T-helper 1 cell treated with Interleukin-12 subunit alpha and Interleukin-12 subunit beta and Interleukin-4 antibody, amounts not matched to agents 30 ng/mL and 1 ng/mL, for 36 hours (primary cell): ENCODE measurements at regions not wholly inside any gene's neighbourhood (a gene's known extent, or its start where the extent isn't known, plus 50 kb on each side); places are given as distances from the start of the nearest gene placed in this dataset.

Experiments used
- intact Hi-C: fragments of 100-400 bp; cut with micrococcal nuclease; formaldehyde crosslinking; loops from one replicate; pipeline ENCODE4 v1.15.1; 2024

- intact Hi-C loops = no loop called here
Observed at GRCh38 chr20:50258790-50259483, 68.3 kb downstream of the CEBPB start.

- intact Hi-C loops = no loop called here
Observed at GRCh38 chr20:50259705-50260478, 69.3 kb downstream of the CEBPB start.

DNA sequence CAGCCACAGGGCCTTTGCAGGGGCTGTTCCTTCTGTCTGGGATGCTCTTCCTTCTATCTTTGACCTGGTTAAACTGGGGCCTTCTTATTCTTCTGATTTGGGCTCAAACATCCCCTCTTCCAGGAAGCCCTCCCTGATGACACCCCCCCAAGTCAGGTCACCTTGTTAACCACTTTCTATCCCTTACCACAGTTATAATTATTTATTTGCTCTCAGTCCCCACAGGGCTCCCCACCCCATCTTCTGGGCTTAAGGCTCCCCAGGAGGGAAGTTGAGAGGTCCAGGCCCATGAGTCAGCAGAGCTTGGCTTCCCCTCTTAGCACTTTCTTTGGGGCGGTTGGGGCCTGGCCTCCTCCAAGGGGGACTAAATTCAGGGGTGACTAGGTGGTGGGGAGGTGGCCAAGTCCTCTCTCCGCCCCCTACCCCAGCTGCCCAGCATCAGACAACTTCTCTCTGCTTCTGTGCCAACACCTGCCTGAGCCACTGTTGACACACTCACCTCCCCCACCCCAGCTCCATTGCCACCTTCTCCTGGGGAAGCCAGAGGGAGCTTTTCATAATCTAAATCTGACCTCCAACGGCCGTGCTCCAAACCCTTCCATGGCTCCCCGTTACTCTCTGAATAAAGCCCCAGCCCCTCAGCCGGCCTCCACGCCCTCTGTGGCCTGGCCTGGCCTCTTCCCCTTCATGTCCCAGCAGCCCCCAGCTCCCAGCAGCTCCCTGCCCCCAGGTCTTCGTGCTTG, 70.0 kb downstream of the CEBPB start:
- intact Hi-C loops = no loop called here

DNA sequence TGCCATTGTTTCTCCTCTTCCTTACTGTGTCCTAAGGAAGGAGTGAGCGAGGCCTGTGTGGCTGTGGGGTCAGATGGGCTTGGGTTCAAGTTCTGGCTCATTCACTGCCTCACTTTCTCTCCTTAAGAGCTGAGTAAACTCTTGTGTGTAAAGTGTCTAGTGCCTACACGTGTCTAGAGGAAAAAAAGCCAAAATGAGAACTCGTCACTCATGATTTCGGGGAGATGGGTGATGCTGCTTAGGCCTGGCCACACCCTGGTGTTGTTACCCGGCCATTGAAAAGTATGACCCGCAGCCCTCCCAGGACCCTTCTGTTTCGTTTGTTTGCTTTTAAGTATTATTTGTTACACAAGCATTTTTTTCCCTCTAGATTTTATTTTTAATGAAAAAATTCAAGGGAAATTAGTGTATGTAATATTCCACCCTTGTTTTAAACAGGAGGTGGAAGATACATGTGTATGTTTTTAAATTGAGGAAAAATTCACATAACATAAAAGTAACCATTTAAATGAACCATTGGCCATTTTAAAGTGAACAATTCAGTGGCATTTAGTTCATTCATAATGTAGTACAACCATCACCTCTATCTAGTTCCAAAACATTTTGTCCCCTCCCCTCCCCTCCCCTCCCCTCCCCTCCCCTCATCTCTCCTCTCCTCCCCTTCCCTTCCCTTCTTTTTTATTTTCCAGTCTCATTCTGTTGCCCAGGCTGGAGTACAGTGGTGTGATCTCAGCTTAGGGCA, 71.0 kb downstream of the CEBPB start:
- intact Hi-C loops = no loop called here

DNA sequence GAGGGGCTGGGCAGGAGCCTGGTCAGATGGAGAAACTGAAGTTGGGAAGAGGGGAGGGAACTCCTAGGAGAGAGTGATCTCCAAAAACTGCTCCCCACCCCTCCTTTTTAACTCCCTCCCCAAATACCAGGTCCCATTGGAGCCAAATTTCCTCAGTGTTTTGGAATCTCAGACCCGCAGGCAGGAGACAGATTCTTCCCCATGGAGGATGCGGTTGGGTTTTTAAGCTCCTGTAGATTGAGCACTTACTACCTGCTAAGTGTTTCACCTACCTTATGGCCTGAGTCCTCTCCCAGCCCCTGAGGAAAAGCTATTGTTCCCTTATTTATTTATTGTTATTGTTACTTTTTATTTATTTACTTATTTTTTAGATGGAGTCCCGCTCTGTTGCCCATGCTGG, 73.2 kb downstream of the CEBPB start:
- intact Hi-C loops = no loop called here

DNA sequence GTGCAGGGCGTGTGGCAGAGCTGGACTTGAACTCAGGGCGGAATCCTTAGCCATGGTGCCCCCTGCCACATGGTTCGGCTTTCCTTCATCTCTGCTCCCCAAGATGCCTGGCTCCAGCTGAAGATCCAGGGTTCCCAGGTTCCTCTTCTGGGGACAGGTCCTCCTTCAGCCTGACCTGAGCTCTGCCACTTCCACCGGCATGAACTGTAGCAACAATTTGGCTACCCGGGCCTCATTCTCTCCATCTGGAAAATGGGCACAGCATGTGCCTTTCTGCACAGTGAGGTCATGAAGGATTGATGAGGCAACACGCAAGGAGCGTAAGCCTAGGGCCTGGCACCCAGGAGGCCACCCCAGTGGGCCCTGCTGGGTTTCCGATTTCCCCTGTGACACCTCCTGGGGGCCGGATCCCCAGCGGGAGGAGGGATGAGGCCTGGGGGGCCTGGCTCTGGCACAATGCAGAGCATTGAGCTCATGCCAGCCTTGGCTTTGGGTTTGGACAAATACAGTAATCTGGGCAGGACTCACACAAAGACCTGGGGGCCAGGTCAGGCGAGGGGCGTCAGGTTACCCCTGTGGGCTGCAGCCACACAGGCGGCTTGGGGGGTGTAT, 74.0 kb downstream of the CEBPB start:
- intact Hi-C loops = no loop called here

DNA sequence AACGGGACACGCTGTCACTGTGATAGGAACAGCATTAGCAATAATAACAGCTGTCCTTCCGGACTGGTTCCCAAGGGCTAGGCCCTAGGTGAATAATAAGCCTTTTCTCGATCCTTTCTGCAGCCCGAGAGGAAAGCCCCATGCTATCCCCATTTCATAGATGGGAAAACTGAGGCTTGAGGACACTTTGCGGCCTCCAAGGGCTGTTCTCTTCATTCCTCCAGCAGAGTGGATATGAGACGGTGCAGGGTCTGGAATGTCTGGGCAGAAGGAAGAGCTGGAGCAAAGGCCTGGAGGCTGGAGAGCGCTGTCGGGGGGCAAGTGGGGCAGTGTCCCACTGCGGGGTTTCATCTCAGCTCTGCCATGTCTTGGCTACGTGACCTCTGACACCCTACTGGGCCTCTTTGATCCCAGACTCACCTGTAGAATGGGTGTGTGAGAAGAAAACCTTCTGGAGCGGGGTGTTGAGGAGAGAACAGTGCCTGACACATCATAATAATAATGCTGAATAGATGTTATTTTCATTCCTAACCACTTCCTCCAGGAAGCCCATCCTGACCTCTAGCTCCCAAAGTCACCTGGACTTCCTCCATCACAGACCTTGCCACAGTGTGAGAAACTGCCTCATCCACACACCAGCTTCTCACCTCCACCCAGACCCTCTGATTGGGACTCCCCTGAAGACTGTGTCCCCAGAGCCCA, 74.8 kb downstream of the CEBPB start:
- intact Hi-C loops = no loop called here

GRCh38 chr20:50266293-50267040, 75.8 kb downstream of the CEBPB start:
- intact Hi-C loops = no loop called here

DNA sequence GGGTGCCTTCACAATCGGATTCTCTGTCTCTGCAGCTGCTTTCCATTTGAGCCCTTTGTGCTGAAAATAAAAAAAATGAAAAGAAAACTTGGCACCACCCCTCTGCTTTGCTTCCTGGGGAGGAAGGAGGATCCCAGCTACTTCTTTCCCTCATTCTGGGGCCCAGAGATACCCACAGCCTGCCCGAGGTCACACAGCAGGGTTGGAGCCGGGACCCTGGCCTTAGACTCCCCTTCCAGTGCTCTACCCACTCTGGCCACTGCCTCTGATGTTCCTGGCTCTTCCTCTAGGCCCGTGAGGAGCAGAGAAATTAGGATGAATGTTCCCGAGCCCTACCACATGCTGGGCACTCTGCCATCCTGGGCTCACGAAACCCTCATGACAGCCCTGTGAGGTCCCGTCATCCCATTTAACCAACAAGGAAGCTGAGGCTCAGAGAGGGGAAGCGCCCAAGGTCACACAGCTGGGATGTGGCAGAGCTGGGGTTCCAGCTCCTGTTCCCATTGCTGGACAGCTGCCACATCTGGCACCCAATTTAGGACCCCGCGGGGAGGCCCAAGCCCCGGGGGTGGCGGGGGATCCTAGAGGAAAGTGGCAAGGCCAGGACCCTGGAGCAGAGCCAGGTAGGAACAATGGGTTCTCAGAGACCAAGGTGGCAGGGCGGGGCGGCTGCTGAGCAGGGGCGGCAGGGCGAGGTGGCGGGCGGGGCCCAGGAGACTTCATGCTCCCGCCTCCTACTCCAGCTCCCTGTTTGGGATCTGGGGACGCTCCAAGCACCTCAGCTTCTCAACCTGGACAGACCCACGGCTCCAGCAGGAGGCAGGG, 76.6 kb downstream of the CEBPB start:
- intact Hi-C loops = no loop called here

GRCh38 chr20:50267866-50268219, 77.2 kb downstream of the CEBPB start:
- intact Hi-C loops = no loop called here

DNA sequence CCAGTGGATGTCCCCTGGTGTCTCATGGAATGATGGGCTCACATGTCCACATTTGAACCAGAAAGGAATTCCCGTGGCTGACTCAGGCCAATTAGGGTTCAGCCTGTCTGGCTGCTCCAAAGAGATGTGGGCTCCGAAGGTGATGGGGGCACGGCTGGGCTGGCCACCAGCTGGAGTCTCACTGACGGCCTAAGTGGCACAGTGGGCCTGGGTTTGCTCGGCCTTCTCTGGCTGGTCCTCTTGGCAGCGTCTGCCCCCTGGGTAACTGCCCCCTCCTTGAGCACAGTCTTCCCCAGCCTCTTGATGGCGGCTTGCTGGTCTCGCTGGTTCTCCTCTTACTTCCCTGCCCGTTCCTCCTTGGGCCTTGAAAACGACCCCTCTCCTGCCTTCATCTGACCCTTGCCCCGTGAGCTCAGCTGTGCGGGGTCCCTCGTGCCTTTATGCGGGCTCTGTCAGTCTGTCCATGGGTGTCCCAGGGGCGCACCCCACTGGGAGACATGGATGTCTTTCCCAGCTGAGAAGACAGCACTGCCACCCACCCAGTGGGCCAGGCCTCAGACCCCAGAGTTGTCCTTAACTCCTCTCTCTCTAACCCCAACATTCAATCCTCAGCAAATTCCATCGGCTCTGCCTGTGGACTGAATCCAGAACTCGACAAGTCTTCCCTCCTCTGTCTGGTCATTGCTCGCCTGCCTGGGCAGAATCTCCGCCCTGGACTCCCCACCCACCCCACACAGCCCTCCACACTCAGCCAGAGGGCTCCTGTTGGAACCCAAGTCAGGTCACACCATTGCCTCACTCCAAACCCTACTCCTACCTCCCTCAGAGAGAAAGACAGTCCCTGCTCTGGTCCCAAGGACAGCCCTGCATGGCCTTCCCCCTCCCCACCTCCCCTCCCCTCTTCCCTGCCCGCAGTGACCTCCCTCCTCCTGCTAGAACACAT, 78.7 kb downstream of the CEBPB start:
- intact Hi-C loops = no loop called here

- intact Hi-C loops = no loop called here
Observed at GRCh38 chr20:50270034-50270395, 79.4 kb downstream of the CEBPB start.

- intact Hi-C loops = no loop called here
Observed at GRCh38 chr20:50270569-50270968, 79.9 kb downstream of the CEBPB start.

- intact Hi-C loops = no loop called here
Observed at GRCh38 chr20:50271176-50271575, 80.5 kb downstream of the CEBPB start.

- intact Hi-C loops = no loop called here
Observed at GRCh38 chr20:50271612-50272011, 81.0 kb downstream of the CEBPB start.

- intact Hi-C loops = no loop called here
Observed at GRCh38 chr20:50272030-50272723, 81.5 kb downstream of the CEBPB start.

DNA sequence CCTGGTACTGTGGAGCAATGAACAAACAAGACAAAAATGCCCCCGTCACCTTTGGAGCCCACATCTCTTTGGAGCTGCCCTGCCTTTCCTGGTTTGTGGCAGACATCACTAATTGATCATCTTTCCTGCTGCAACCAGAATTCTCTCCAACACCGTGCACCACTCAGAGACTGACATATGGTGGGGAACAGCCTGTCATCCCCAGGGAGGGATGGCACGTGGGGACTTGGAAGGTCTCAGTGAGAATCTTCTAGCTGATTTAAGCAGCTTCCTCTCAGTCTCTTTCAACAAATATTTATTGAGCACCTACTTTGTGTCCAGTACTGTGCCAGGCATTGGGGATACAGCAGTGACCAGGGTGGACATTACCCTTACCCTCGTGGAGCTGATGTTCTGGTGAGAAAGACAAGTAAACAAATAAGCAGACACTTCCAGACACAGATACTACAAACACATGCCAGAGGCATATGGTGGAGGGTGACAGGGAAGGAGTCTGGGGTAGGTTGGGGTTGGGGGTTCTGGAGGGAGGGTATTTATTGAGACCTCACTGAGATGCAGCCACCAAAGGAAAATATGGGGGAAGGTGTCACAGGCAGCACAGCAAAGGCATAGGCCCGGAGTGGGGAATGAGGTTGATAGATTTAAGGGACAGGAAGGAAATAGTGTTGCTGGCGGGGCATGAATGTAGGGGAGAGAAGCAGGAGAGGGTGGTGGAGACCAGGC, 82.3 kb downstream of the CEBPB start:
- intact Hi-C loops = no loop called here
